Body of pancreas (tissue), 4 donors: ENCODE measurements at regions not wholly inside any gene's neighbourhood (a gene's known extent, or its start where the extent isn't known, plus 50 kb on each side); places are given as distances from the start of the nearest gene placed in this dataset.

ENCODE experiments used
- POLR2A ChIP-seq, 3 donors: fragments of 450-650 bp; IDR thresholded peaks; one replicate each; pipeline ENCODE4 v1.6.1; 2016; ENCODE audit warnings: antibody characterized with exemption in 3 of 3, mild to moderate bottlenecking in 2 of 3
- TF ChIP-seq, protein P1 (sequence below), 7 experiments: fragments of 450-650 bp in 4 of 7; fragments of 200-600 bp in 3 of 7; sonication (generic) in 3 of 7; IDR thresholded peaks; one replicate each; pipeline ENCODE4 v1.5.1; 2016 to 2019; ENCODE audit warnings: antibody characterized with exemption in 7 of 7

DNA sequence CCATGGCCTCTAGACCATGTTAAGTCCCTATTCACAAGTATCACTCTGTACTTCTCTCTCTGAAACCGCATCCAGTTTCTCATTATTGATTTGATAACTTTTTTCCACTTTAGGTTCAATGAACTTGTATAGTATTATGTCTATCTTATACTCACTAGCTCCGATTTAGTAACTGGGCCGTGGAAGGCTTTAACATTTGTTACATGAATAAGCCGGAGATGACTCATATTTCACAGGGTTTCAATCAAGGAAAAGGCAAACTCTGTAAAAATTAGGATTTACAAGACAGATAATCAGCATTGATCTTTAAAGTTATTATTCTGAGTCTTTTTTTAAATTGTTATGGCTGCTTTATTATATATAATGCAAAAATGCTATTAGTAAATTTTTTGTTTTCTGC lies 662.2 kb upstream of the CNTN5 start:
- TF ChIP-seq POLR2A (IDR thresholded peaks at IDR 0.05), result no peak
- TF ChIP-seq, protein P1, sequence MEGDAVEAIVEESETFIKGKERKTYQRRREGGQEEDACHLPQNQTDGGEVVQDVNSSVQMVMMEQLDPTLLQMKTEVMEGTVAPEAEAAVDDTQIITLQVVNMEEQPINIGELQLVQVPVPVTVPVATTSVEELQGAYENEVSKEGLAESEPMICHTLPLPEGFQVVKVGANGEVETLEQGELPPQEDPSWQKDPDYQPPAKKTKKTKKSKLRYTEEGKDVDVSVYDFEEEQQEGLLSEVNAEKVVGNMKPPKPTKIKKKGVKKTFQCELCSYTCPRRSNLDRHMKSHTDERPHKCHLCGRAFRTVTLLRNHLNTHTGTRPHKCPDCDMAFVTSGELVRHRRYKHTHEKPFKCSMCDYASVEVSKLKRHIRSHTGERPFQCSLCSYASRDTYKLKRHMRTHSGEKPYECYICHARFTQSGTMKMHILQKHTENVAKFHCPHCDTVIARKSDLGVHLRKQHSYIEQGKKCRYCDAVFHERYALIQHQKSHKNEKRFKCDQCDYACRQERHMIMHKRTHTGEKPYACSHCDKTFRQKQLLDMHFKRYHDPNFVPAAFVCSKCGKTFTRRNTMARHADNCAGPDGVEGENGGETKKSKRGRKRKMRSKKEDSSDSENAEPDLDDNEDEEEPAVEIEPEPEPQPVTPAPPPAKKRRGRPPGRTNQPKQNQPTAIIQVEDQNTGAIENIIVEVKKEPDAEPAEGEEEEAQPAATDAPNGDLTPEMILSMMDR (IDR thresholded peaks at IDR 0.05), result no peak
